ENCODE measurements at regions not wholly inside any gene's neighbourhood (a gene's known extent, or its start where the extent isn't known, plus 50 kb on each side); places are given as distances from the start of the nearest gene placed in this dataset.
"Not testable (repeated sequence)": the region's sequence is repeated elsewhere in the genome, so short reads cannot be mapped to it uniquely, and the experiment has no call there.

- H3K4me3 ChIP-seq (ENCODE audit: control insufficient read depth, low read depth, low read length), result no peak overlapping the region
- TF ChIP-seq CTCF (conservative IDR thresholded peaks at IDR 0.05; ENCODE audit: control insufficient read depth, insufficient read depth, low read depth, low read length), result no peak
- DNase-seq (ENCODE audit: low read depth), result no peak
Observed at GRCh38 chr11:115611343-115611742, 107.1 kb upstream of the CADM1 start.

- no peak for TF ChIP-seq CTCF (conservative IDR thresholded peaks at IDR 0.05; ENCODE audit: control insufficient read depth, insufficient read depth, low read depth, low read length)
- no peak for DNase-seq (ENCODE audit: low read depth)
- no peak overlapping the region for H3K4me3 ChIP-seq (ENCODE audit: control insufficient read depth, low read depth, low read length)
Observed at GRCh38 chr11:115610908-115611307, 106.7 kb upstream of the CADM1 start.

GRCh38 chr11:115610234-115610633, 106.0 kb upstream of the CADM1 start:
- DNase-seq (ENCODE audit: low read depth); H3K4me3 ChIP-seq (ENCODE audit: control insufficient read depth, low read depth, low read length): not testable (repeated sequence)

DNA sequence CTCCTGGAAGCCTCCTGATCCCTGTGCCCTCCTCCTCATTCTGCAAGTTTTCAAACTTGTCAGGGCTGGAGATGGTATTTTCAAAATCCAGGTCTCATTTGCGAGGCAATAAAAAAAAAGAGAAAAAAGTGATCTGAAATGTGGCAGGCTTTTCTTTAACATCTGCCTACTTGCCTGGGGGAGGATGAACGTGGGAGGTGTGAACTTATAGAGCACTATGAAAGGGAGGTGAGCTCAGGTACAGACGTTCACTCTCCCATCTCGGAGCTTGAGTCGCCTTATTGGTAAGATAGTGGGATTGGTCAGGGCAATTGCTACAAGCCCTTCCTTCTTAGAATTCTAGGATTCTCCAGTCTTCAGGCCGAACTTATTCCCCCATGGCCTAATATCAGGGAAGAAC, 104.8 kb upstream of the CADM1 start:
- TF ChIP-seq CTCF (conservative IDR thresholded peaks at IDR 0.05; ENCODE audit: control insufficient read depth, insufficient read depth, low read depth, low read length), result no peak
- H3K4me3 ChIP-seq (ENCODE audit: control insufficient read depth, low read depth, low read length), result no peak overlapping the region
- DNase-seq (ENCODE audit: low read depth), result no peak

DNA sequence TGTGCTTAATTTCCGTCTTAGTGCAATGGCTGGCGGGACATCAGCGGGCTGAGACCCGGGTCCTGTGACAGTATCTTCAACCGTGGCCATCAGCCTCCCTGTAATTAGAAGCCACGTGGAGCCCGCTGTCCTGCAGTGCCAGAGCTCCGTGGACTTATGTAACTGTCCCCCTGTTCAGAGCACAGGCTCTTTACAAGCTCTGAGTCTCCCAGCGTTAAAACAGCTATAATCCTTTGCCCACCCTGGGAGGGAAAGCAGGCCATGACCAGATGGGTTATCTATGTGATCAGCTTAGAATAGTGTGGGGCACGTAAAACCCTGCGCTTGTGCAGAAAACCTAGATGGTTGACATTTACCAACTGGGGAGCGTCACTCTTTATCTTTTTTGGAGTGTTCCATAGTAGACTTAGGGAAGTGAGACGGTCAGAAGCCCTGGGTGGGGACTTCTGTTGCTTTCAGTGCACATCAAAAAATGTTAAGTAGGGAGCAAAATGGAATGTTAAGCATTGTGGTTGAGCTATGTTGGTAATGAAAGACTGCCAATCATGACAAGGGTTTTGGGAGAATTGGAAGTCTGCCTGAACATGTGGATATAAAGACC, 103.5 kb upstream of the CADM1 start:
- DNase-seq (ENCODE audit: low read depth), result no peak
- H3K4me3 ChIP-seq (ENCODE audit: control insufficient read depth, low read depth, low read length), result no peak overlapping the region
- TF ChIP-seq CTCF (conservative IDR thresholded peaks at IDR 0.05; ENCODE audit: control insufficient read depth, insufficient read depth, low read depth, low read length), result no peak

- H3K4me3 ChIP-seq (ENCODE audit: control insufficient read depth, low read depth, low read length), result no peak overlapping the region
- no peak for TF ChIP-seq CTCF (conservative IDR thresholded peaks at IDR 0.05; ENCODE audit: control insufficient read depth, insufficient read depth, low read depth, low read length)
- no peak for DNase-seq (ENCODE audit: low read depth)
Observed at GRCh38 chr11:115606498-115607220, 102.4 kb upstream of the CADM1 start.

DNA sequence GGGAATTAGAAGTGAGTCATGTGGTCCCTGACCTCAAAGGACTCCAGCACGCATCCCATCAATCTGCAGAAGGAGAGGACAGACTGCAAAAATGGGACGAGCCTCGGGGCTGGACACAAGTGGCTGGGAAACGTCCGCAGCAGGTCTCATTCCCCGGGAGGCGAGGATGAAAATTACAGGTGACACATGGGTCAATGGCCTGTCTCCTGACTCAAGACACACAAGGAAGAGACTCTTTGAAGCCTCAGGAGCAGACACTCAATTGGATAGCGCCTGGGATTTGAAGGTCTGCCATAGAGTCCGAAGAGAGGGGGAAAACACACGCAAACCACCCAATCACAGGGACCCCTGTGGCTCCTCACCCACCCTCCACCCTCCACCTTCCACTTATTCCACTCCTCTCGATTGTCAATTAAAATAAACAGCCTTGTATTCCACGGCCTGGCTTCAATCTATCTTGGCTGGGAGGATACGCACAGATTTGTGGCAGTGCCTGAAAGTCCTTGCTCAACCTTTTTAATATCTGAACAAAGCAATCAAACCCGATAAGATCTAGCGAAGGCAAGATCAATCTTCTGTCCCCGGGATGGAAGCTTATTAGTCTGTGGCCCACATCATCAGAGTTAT, 101.8 kb upstream of the CADM1 start:
- no peak overlapping the region for H3K4me3 ChIP-seq (ENCODE audit: control insufficient read depth, low read depth, low read length)
- DNase-seq (ENCODE audit: low read depth), result no peak
- TF ChIP-seq CTCF (conservative IDR thresholded peaks at IDR 0.05; ENCODE audit: control insufficient read depth, insufficient read depth, low read depth, low read length), result no peak

- not testable (repeated sequence) for DNase-seq (ENCODE audit: low read depth); H3K4me3 ChIP-seq (ENCODE audit: control insufficient read depth, low read depth, low read length)
Observed at GRCh38 chr11:115605397-115605796, 101.2 kb upstream of the CADM1 start.

Data from fibroblast of mammary gland (primary cell).